Sigmoid colon (tissue), 6 donors: ENCODE measurements at regions not wholly inside any gene's neighbourhood (a gene's known extent, or its start where the extent isn't known, plus 50 kb on each side); places are given as distances from the start of the nearest gene placed in this dataset.

Experiments
- DNase-seq: peaks from one replicate; pipeline ENCODE4 v3.0.0-alpha.2; 2019
- H3K27ac ChIP-seq, 4 donors: fragments of 200-600 bp; sonication (generic); one replicate each; pipeline ENCODE4 v1.5.1; 2016 to 2019; ENCODE audit warnings: mild to moderate bottlenecking in 1 of 4
- H3K27me3 ChIP-seq, 3 donors: fragments of 200-600 bp; sonication (generic); one replicate each; pipeline ENCODE4 v1.5.1; 2019; ENCODE audit warnings: mild to moderate bottlenecking in 1 of 3
- H3K36me3 ChIP-seq, 4 donors: fragments of 200-600 bp; sonication (generic); one replicate each; pipeline ENCODE4 v1.5.1; 2016 to 2019
- H3K4me1 ChIP-seq, 4 donors: fragments of 200-600 bp; sonication (generic); one replicate each; pipeline ENCODE4 v1.5.1; 2017 to 2019
- H3K4me3 ChIP-seq, 4 donors: fragments of 200-600 bp; sonication (generic); one replicate each; pipeline ENCODE4 v1.5.1; 2017 to 2019; ENCODE audit warnings: mild to moderate bottlenecking in 2 of 4, moderate library complexity in 1 of 4
- H3K9me3 ChIP-seq, 4 donors: fragments of 200-600 bp in 3 of 4; sonication (generic) in 3 of 4; one replicate each; pipeline versions ENCODE4 v1.5.1 to v1.6.1; 2013 to 2019
- CTCF ChIP-seq, 4 experiments: fragments of 450-650 bp in 3 of 4; fragments of 200-600 bp in 1 of 4; IDR thresholded peaks; one replicate each; pipeline ENCODE4 v1.5.1; 2016 to 2019; ENCODE audit warnings: antibody characterized with exemption in 4 of 4, mild to moderate bottlenecking in 3 of 4, moderate library complexity in 2 of 4
- EP300 ChIP-seq, 4 donors: sonication (generic); formaldehyde crosslinking; IDR thresholded peaks; one replicate each; pipeline ENCODE4 v1.6.1; 2017; ENCODE audit warnings: antibody characterized with exemption in 4 of 4
- POLR2A ChIP-seq, 2 donors: fragments of 450-650 bp; IDR thresholded peaks; one replicate each; pipeline ENCODE4 v1.6.1; 2016; ENCODE audit warnings: antibody characterized with exemption in 2 of 2, mild to moderate bottlenecking in 2 of 2, moderate library complexity in 2 of 2
- POLR2AphosphoS5 ChIP-seq, 4 donors: sonication (generic); formaldehyde crosslinking; IDR thresholded peaks; one replicate each; pipeline ENCODE4 v1.6.1; 2017; ENCODE audit warnings: antibody characterized with exemption in 4 of 4
- WGBS, 2 donors: extraction: QIAGEN DNeasy Blood & Tissue Kit; methylation state at CpG; one replicate each; pipeline ENCODE4 v1.1.7; 2013; 5-methylcytosine and 5-hydroxymethylcytosine counted together
- intact Hi-C: fragments of 100-400 bp; cut with DNase I; formaldehyde crosslinking; loops from one replicate; pipeline ENCODE4 v1.15.1; 2023
- donor health status: healthy with polysubstance abuse.
- donor health status: healthy.

DNA sequence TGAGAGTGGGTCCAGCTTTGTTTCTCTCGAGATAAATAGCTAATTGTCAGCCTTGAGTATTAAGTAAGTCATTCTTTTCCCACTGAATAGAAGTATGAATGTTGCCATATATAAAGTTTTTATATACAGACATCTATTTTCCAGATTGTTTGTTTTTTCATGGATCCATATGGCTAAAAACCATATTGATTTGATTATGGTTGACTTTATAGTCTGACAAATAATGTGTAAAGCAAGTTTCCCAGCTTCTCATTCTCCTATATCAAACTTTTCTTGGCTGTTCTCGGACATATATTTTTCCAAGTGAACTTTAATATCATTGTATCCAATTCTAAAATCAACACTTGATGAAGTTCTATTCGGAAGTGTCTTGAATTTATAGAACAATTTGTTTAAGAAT, 352.4 kb upstream of the MEOX2 start:
- WGBS, 2 donors = 82 to 85% methylated on average over 3 of the region's 3 CpGs
- Histone ChIP-seq H3K4me3 (no peak overlapping the region), H3K27ac (no peak overlapping the region), H3K36me3 (no peaks in the 10 kb centered on the region), H3K4me1 (no peaks in the 10 kb centered on the region), H3K9me3 (no peaks in the 10 kb centered on the region), H3K27me3 (no peaks in the 10 kb centered on the region)
- TF ChIP-seq EP300 (IDR thresholded peaks at IDR 0.05) = no peak
- no peak for TF ChIP-seq CTCF (IDR thresholded peaks at IDR 0.05)
- TF ChIP-seq POLR2A (IDR thresholded peaks at IDR 0.05) = no peak
- no peak for TF ChIP-seq POLR2AphosphoS5 (IDR thresholded peaks at IDR 0.05)
- DNase-seq = no peak
- intact Hi-C loops = no loop called here

DNA sequence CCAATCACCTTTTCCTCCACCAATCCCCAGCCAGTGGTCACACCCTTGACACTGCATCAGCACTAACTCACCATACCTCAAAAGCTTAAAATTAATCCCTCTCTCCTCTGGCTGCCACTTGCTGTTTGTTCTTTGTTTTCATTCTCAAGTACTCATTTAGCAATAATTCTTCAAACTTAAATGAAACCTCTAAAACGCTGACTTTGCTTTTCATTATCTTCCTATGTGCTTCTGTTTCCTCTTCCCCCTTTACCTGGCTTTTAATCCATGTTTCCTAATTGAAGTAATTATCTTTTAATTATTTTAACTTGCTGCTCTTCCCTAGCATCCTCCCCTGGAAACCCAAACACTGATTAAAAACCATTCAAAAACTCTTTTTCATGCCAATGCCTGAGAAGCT, 348.9 kb upstream of the MEOX2 start:
- Histone ChIP-seq H3K4me3 (no peak overlapping the region), H3K4me1 (no peaks in the 10 kb centered on the region), H3K27ac (no peak overlapping the region), H3K9me3 (no peaks in the 10 kb centered on the region), H3K27me3 (no peaks in the 10 kb centered on the region), H3K36me3 (no peaks in the 10 kb centered on the region)
- intact Hi-C loops = no loop called here
- TF ChIP-seq EP300 (IDR thresholded peaks at IDR 0.05) (no peak), POLR2AphosphoS5 (IDR thresholded peaks at IDR 0.05) (no peak), CTCF (IDR thresholded peaks at IDR 0.05) (no peak), POLR2A (IDR thresholded peaks at IDR 0.05) (no peak)
- WGBS, 2 donors = 84 to 86% methylated on average over 1 of the region's 1 CpG
- DNase-seq = no peak

- no peak overlapping the region for H3K4me3 ChIP-seq
- H3K4me1 ChIP-seq = no peaks in the 10 kb centered on the region
- no peak overlapping the region for H3K27ac ChIP-seq
- TF ChIP-seq CTCF (IDR thresholded peaks at IDR 0.05) (no peak), POLR2AphosphoS5 (IDR thresholded peaks at IDR 0.05) (no peak), EP300 (IDR thresholded peaks at IDR 0.05) (no peak), POLR2A (IDR thresholded peaks at IDR 0.05) (no peak)
- H3K9me3 ChIP-seq = no peaks in the 10 kb centered on the region
- H3K27me3 ChIP-seq = no peaks in the 10 kb centered on the region
- 92 to 99% methylated on average over 1 of the region's 1 CpG for WGBS, 2 donors
- intact Hi-C loops = no loop called here
- no peak for DNase-seq
- H3K36me3 ChIP-seq = no peaks in the 10 kb centered on the region
Observed at GRCh38 chr7:16034866-16035265, 348.4 kb upstream of the MEOX2 start.

- intact Hi-C loops = no loop called here
- no peaks in the 10 kb centered on the region for H3K36me3 ChIP-seq
- TF ChIP-seq POLR2A (IDR thresholded peaks at IDR 0.05) (no peak), POLR2AphosphoS5 (IDR thresholded peaks at IDR 0.05) (no peak), EP300 (IDR thresholded peaks at IDR 0.05) (no peak), CTCF (IDR thresholded peaks at IDR 0.05) (no peak)
- 87 to 91% methylated on average over 2 of the region's 2 CpGs for WGBS, 2 donors
- H3K9me3 ChIP-seq = no peaks in the 10 kb centered on the region
- no peak overlapping the region for H3K27ac ChIP-seq
- H3K4me1 ChIP-seq = no peaks in the 10 kb centered on the region
- no peak for DNase-seq
- H3K27me3 ChIP-seq = no peaks in the 10 kb centered on the region
- no peak overlapping the region for H3K4me3 ChIP-seq
Observed at GRCh38 chr7:16034353-16034752, 347.9 kb upstream of the MEOX2 start.

DNA sequence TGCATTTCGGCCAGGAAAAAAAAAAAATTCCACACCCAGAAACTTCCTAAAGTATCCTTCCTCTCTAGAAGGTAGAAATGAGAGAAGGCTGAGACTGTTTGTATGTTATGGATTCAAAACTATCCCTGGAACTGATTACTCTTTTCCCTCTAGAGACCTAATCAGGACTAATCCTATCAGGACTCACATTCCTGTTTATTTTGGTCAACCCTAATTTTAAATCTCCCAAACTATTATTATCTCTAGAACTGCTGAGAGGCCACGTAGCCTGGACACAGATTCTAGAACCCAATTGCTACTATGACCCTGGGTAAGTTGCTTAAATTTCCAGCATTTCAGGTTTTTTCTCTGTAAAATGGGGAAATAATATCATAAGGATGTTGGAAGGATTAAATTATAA, 346.8 kb upstream of the MEOX2 start:
- no peak for DNase-seq
- peaks cover 0 to 9% (median 7%) of the 10 kb centered on the region in 4 donors for H3K4me1 ChIP-seq
- H3K36me3 ChIP-seq = no peaks in the 10 kb centered on the region
- no peak overlapping the region for H3K27ac ChIP-seq
- H3K9me3 ChIP-seq = no peaks in the 10 kb centered on the region
- no peak for TF ChIP-seq POLR2AphosphoS5 (IDR thresholded peaks at IDR 0.05)
- no peak for TF ChIP-seq EP300 (IDR thresholded peaks at IDR 0.05)
- WGBS, 2 donors = 79 to 89% methylated on average over 2 of the region's 2 CpGs
- intact Hi-C loops = no loop called here
- H3K4me3 ChIP-seq = no peak overlapping the region
- no peaks in the 10 kb centered on the region for H3K27me3 ChIP-seq
